ENCODE measurements at regions not wholly inside any gene's neighbourhood (a gene's known extent, or its start where the extent isn't known, plus 50 kb on each side); places are given as distances from the start of the nearest gene placed in this dataset.

DNA sequence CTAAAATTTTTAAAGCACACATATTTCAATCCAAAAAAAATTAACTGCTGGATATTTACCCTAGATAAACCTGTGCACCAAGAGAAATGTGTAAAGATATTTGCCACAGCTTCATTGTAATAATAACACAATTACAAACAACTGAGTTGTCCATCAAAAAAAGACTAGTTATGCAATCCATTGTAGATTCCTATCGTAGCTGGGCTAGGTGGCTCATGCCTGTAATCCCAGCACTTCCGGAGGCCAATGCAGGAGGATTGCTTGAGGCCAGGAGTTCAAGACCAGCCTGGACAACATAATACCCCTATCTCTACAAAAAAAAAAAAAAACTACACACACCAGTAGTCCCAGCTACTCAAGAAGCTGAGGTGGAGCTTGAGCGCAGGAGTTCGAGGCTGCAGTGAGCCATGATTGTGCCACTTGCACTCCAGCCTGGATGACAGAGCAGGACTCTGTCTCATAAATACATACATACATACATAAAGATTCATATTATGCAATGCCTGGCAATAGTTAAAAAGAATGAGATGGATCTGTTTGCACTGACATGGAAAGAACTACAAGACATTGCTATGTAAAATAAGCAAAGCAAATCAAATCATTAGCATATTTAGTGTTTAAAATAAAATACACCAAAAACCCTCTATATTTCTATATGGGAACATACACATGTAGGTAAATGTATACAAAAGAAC, 56.5 kb upstream of the CCDC28A start:
- no peak for DNase-seq

GRCh38 chr6:138719011-138719635, 54.4 kb upstream of the CCDC28A start:
- no peak for DNase-seq

GRCh38 chr6:138719744-138720143, 53.8 kb upstream of the CCDC28A start:
- DNase-seq, result no peak

- DNase-seq, result no peak
These were observed 50.9 kb upstream of the CCDC28A start for GRCh38 chr6:138722425-138723371.

Data from effector CD8-positive, alpha-beta T cell (primary cell).